HG03175 (cell line): ENCODE measurements at regions not wholly inside any gene's neighbourhood (a gene's known extent, or its start where the extent isn't known, plus 50 kb on each side); places are given as distances from the start of the nearest gene placed in this dataset.
"Not testable (repeated sequence)": the region's sequence is repeated elsewhere in the genome, so short reads cannot be mapped to it uniquely, and the experiment has no call there.

ENCODE experiments used
- ATAC-seq: cut with Tn5 transposase; IDR thresholded peaks from one replicate; pipeline ENCODE4 v1.9.1; 2021; ENCODE audit warnings: mild to moderate bottlenecking, moderate library complexity; ENCODE audit not compliant: unreplicated experiment

- no peak for ATAC-seq
Observed at GRCh38 chr21:16113052-16113715, 383.4 kb downstream of the USP25 start.

- ATAC-seq, result no peak
Observed at GRCh38 chr21:16115461-16115860, 385.7 kb downstream of the USP25 start.

- ATAC-seq, result no peak
Observed at GRCh38 chr21:16116069-16116468, 386.3 kb downstream of the USP25 start.

GRCh38 chr21:16116798-16117197, 387.0 kb downstream of the USP25 start:
- ATAC-seq, result no peak

GRCh38 chr21:16117331-16117730, 387.5 kb downstream of the USP25 start:
- no peak for ATAC-seq

GRCh38 chr21:16117851-16118590, 388.2 kb downstream of the USP25 start:
- ATAC-seq, result no peak

GRCh38 chr21:16124378-16125138, 394.8 kb downstream of the USP25 start:
- no peak for ATAC-seq

GRCh38 chr21:16125274-16125673, 395.5 kb downstream of the USP25 start:
- no peak for ATAC-seq

GRCh38 chr21:16132453-16132852, 402.7 kb downstream of the USP25 start:
- ATAC-seq, result not testable (repeated sequence)

- no peak for ATAC-seq
Observed at GRCh38 chr21:16133248-16133647, 403.5 kb downstream of the USP25 start.

- no peak for ATAC-seq
Observed at GRCh38 chr21:16134134-16134533, 404.4 kb downstream of the USP25 start.

GRCh38 chr21:16137106-16137505, 407.3 kb downstream of the USP25 start:
- no peak for ATAC-seq

GRCh38 chr21:16145052-16145451, 415.3 kb downstream of the USP25 start:
- no peak for ATAC-seq

GRCh38 chr21:16145479-16145878, 415.7 kb downstream of the USP25 start:
- ATAC-seq, result no peak

- ATAC-seq, result no peak
Observed at GRCh38 chr21:16154321-16154720, 424.5 kb downstream of the USP25 start.

- no peak for ATAC-seq
Observed at GRCh38 chr21:16154951-16155635, 425.3 kb downstream of the USP25 start.

- ATAC-seq, result no peak
Observed at GRCh38 chr21:16156841-16157489, 427.2 kb downstream of the USP25 start.

GRCh38 chr21:16159213-16159970, 429.6 kb downstream of the USP25 start:
- ATAC-seq, result no peak

GRCh38 chr21:16159971-16160350, 430.2 kb downstream of the USP25 start:
- no peak for ATAC-seq

GRCh38 chr21:16162953-16163352, 433.2 kb downstream of the USP25 start:
- no peak for ATAC-seq
